HepG2 (cell line): ENCODE measurements at regions not wholly inside any gene's neighbourhood (a gene's known extent, or its start where the extent isn't known, plus 50 kb on each side); places are given as distances from the start of the nearest gene placed in this dataset.

ENCODE experiments used
- ATAC-seq: fragments of 200-7000 bp; cut with Tn5 transposase; 3 replicates; pipeline ENCODE4 v1.9.1; 2020; ENCODE audit warnings: mild to moderate bottlenecking, moderate library complexity
- BruUV-seq: library from RNA; stranded (reverse); fragments of 400-500 nt; replicated peaks from 2 replicates; lab custom pipeline; 2021; lab: Mats Ljungman, UMichigan
- CTCF ChIA-PET: fragments of 300-600 bp; formaldehyde crosslinking; extraction: SDS; loops from one replicate; lab custom pipeline; 2021; ENCODE audit warnings: low total read pairs, inconsistent platforms, low intra/inter-chr PET ratio; lab: Yijun Ruan, JAX
- POLR2A ChIA-PET: fragments of 350-600 bp; sonication (Branson Sonifier 250); formaldehyde crosslinking; loops from one replicate; lab custom pipeline; 2020; ENCODE audit warnings: antibody characterized with exemption, inconsistent platforms; lab: Yijun Ruan, JAX
- DNase-seq: peaks from one replicate; pipeline ENCODE4 v3.0.0-alpha.2; 2015; ENCODE audit warnings: low spot score
- FAIRE-seq: peaks from 3 replicates; lab custom pipeline; 2011; peaks lifted over from hg19 to GRCh38; lab: Jason Lieb, UNC
- H2AFZ ChIP-seq: one replicate; pipeline ENCODE4 v1.6.1; 2011; ENCODE audit warnings: low read length, inconsistent platforms
- H3K27ac ChIP-seq: fragments of 300-600 bp; 3 replicates; pipeline ENCODE4 v1.8.0; 2011; ENCODE audit warnings: mixed run types, mild to moderate bottlenecking, mixed read lengths, low read length, inconsistent platforms; ENCODE audit not compliant: insufficient read depth; ENCODE audit errors: extremely low read length
- H3K27me3 ChIP-seq, 2 experiments: fragments of 200-600 bp in 1 of 2; 2 replicates in 1 of 2; 3 replicates in 1 of 2; pipeline versions ENCODE4 v1.6.0 to v1.8.0; 2011; ENCODE audit warnings: low read length in 2 of 2, mild to moderate bottlenecking in 2 of 2, moderate library complexity in 2 of 2, inconsistent platforms in 1 of 2; ENCODE audit not compliant: insufficient read depth in 2 of 2, control insufficient read depth in 1 of 2
- H3K36me3 ChIP-seq, 2 experiments: fragments of 200-600 bp in 1 of 2; replicated peaks in 1 of 2; 2 replicates in 1 of 2; 3 replicates in 1 of 2; pipeline versions ENCODE4 v1.5.1 to v1.8.0; 2011; ENCODE audit warnings: low read length in 2 of 2, inconsistent platforms in 1 of 2; ENCODE audit not compliant: insufficient read depth in 2 of 2, control insufficient read depth in 1 of 2
- H3K4me1 ChIP-seq: 2 replicates; pipeline ENCODE4 v1.5.1; 2012; ENCODE audit warnings: low read length, inconsistent platforms; ENCODE audit not compliant: insufficient read depth
- H3K4me2 ChIP-seq: 2 replicates; pipeline ENCODE4 v1.6.0; 2011; ENCODE audit warnings: low read depth, low read length, inconsistent platforms
- H3K4me3 ChIP-seq, 3 experiments: fragments of 200-600 bp in 1 of 3; sonication (generic), shearing (Covaris generic) in 1 of 3; replicated peaks in 1 of 3; 2 replicates each; pipeline ENCODE4 v1.5.1; 2011 to 2016; ENCODE audit warnings: low read length in 3 of 3, inconsistent platforms in 2 of 3, low read depth in 2 of 3, mild to moderate bottlenecking in 2 of 3, control low read depth in 1 of 3, mixed read lengths in 1 of 3; ENCODE audit not compliant: insufficient read depth in 1 of 3
- H3K79me2 ChIP-seq: one replicate; pipeline ENCODE4 v1.6.1; 2011; ENCODE audit warnings: low read length, inconsistent platforms; ENCODE audit not compliant: insufficient read depth
- H3K9ac ChIP-seq: 2 replicates; pipeline ENCODE4 v1.6.0; 2011; ENCODE audit warnings: mild to moderate bottlenecking, low read depth, low read length, inconsistent platforms; ENCODE audit not compliant: insufficient read depth
- H3K9me3 ChIP-seq: 2 replicates; pipeline ENCODE4 v1.5.1; 2012; ENCODE audit warnings: mild to moderate bottlenecking, low read length
- H4K20me1 ChIP-seq: 2 replicates; pipeline ENCODE4 v1.6.0; 2011; ENCODE audit warnings: inconsistent platforms, mild to moderate bottlenecking, low read length, moderate library complexity; ENCODE audit not compliant: insufficient read depth
- NR2F6 ChIP-seq, 2 experiments: IDR thresholded peaks; 2 replicates each; pipeline ENCODE4 v1.6.1; 2016; ENCODE audit warnings: antibody characterized with exemption in 1 of 2, mild to moderate bottlenecking in 1 of 2
- SKI ChIP-seq: fragments of 450-650 bp; IDR thresholded peaks from one replicate; pipeline ENCODE4 v1.6.1; 2018; ENCODE audit warnings: mild to moderate bottlenecking; ENCODE audit not compliant: partially characterized antibody
- YEATS2 ChIP-seq: sonication (generic); formaldehyde crosslinking; IDR thresholded peaks from 2 replicates; pipeline ENCODE4 v1.4.0; 2020; ENCODE audit warnings: missing genetic modification reagents, borderline replicate concordance
- WGBS: methylation state at CpG from one replicate; pipeline ENCODE4 v1.1.6; 2017; ENCODE audit warnings: low lambda C conversion rate; 5-methylcytosine and 5-hydroxymethylcytosine counted together
- in situ Hi-C: cut with HindIII; loops from 2 replicates; pipeline ENCODE4 v1.10.0; 2017; ENCODE audit warnings: low pct_unique_long_range_greater_than_20kb; ENCODE audit not compliant: extremely low pct_ligation_motif_present
- intact Hi-C: fragments of 100-400 bp; cut with micrococcal nuclease; formaldehyde crosslinking; loops from one replicate; pipeline ENCODE4 v1.10.0; 2022; ENCODE audit not compliant: unreplicated experiment
- TF ChIP-seq, protein P1 (sequence below): sonication (generic); formaldehyde crosslinking; IDR thresholded peaks from 2 replicates; pipeline ENCODE4 v1.8.1; 2023; ENCODE audit warnings: mild to moderate bottlenecking, missing genetic modification reagents, borderline replicate concordance
- TF ChIP-seq, protein P2 (sequence below): sonication (generic); formaldehyde crosslinking; IDR thresholded peaks from 2 replicates; pipeline ENCODE4 v1.9.0; 2021; ENCODE audit warnings: mild to moderate bottlenecking, missing genetic modification reagents

- TF ChIP-seq NR2F6 (IDR thresholded peaks at IDR 0.05) (no peak), NR2F6 (CRISPR knock-in tag; IDR thresholded peaks at IDR 0.05) (no peak), SKI (no peak), YEATS2 (CRISPR knock-in tag) (no peak)
- TF ChIP-seq, protein P1, sequence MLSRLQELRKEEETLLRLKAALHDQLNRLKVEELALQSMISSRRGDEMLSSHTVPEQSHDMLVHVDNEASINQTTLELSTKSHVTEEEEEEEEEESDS: no peak
- TF ChIP-seq, protein P2, sequence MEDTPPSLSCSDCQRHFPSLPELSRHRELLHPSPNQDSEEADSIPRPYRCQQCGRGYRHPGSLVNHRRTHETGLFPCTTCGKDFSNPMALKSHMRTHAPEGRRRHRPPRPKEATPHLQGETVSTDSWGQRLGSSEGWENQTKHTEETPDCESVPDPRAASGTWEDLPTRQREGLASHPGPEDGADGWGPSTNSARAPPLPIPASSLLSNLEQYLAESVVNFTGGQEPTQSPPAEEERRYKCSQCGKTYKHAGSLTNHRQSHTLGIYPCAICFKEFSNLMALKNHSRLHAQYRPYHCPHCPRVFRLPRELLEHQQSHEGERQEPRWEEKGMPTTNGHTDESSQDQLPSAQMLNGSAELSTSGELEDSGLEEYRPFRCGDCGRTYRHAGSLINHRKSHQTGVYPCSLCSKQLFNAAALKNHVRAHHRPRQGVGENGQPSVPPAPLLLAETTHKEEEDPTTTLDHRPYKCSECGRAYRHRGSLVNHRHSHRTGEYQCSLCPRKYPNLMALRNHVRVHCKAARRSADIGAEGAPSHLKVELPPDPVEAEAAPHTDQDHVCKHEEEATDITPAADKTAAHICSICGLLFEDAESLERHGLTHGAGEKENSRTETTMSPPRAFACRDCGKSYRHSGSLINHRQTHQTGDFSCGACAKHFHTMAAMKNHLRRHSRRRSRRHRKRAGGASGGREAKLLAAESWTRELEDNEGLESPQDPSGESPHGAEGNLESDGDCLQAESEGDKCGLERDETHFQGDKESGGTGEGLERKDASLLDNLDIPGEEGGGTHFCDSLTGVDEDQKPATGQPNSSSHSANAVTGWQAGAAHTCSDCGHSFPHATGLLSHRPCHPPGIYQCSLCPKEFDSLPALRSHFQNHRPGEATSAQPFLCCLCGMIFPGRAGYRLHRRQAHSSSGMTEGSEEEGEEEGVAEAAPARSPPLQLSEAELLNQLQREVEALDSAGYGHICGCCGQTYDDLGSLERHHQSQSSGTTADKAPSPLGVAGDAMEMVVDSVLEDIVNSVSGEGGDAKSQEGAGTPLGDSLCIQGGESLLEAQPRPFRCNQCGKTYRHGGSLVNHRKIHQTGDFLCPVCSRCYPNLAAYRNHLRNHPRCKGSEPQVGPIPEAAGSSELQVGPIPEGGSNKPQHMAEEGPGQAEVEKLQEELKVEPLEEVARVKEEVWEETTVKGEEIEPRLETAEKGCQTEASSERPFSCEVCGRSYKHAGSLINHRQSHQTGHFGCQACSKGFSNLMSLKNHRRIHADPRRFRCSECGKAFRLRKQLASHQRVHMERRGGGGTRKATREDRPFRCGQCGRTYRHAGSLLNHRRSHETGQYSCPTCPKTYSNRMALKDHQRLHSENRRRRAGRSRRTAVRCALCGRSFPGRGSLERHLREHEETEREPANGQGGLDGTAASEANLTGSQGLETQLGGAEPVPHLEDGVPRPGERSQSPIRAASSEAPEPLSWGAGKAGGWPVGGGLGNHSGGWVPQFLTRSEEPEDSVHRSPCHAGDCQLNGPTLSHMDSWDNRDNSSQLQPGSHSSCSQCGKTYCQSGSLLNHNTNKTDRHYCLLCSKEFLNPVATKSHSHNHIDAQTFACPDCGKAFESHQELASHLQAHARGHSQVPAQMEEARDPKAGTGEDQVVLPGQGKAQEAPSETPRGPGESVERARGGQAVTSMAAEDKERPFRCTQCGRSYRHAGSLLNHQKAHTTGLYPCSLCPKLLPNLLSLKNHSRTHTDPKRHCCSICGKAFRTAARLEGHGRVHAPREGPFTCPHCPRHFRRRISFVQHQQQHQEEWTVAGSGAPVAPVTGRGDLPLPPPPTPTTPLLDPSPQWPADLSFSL (CRISPR knock-in tag): no peak
- TF ChIP-seq, all 625 proteins: peak for 0
- peaks cover 10% of the 10 kb centered on the region for H3K4me1 ChIP-seq
- H3K27ac ChIP-seq: no peak overlapping the region
- ChIA-PET CTCF (no interaction called here), POLR2A (no interaction called here)
- no TSS peak for BruUV-seq
- no peak for DNase-seq
- in situ Hi-C loops: no loop called here
- no peak overlapping the region for H3K4me2 ChIP-seq
- no peaks in the 10 kb centered on the region for H3K79me2 ChIP-seq
- H3K27me3 ChIP-seq: no peaks in the 10 kb centered on the region
- intact Hi-C loops: no loop called here
- H3K9me3 ChIP-seq: peaks cover 5% of the 10 kb centered on the region; the same call in 1 of the 2 replicates
- H3K4me3 ChIP-seq: no peak overlapping the region
- H3K9ac ChIP-seq: no peak overlapping the region
- 69% methylated on average over 6 of the region's 6 CpGs for WGBS
- H2AFZ ChIP-seq: no peak overlapping the region
- FAIRE-seq: no peak
- no peak for ATAC-seq
- no peaks in the 10 kb centered on the region for H4K20me1 ChIP-seq
- no peaks in the 10 kb centered on the region for H3K36me3 ChIP-seq
Observed at GRCh38 chr1:213830371-213830770, 157.4 kb upstream of the PROX1 start.
